GM23248 (cell line): ENCODE measurements at regions not wholly inside any gene's neighbourhood (a gene's known extent, or its start where the extent isn't known, plus 50 kb on each side); places are given as distances from the start of the nearest gene placed in this dataset.

Experiments
- EZH2 ChIP-seq: fragments of 200-600 bp; sonication (generic); IDR thresholded peaks from 2 replicates; pipeline ENCODE4 v1.6.1; 2018; ENCODE audit warnings: antibody characterized with exemption, mild to moderate bottlenecking; ENCODE audit not compliant: insufficient read depth, poor library complexity, severe bottlenecking
- EZH2phosphoT487 ChIP-seq: fragments of 200-600 bp; sonication (generic); IDR thresholded peaks from 2 replicates; pipeline ENCODE4 v1.6.1; 2018; ENCODE audit warnings: antibody characterized with exemption, moderate library complexity, mild to moderate bottlenecking, low read depth; ENCODE audit not compliant: insufficient read depth

DNA sequence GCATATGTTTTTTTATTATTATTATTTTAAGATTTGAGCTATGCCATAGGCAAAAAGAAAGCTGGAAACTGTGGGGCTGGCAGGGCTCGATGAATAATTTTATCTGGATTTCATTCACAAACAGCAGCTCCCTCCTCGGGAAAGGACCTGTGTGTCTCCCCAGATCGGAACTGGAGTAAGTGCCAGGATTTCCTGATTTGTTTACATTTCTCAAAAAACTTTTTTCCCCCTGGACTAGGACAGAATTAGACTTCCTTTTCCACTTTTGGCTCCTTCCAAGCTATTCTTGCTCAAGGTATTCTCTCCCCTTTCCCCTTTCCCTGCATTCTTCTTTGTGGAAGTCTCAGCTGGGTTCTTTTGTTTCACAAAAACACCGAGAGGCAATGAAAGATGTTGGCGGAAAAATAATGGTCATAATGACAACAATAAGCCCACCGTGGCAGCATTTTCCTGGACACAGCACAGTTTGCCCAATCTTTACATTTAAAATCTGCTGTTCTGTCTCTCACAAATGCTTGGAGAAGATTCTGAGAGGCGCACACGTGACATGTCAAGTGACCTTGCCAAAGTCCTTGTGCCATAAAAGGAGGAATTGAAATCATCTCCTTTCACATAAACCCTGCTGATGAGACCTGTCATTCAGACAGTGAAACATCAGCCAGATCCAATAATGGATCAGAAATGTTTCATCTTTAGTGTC is 85.8 kb upstream of the PREP start:
- TF ChIP-seq EZH2, result no peak
- TF ChIP-seq EZH2phosphoT487, result no peak
